HepG2 (cell line): ENCODE measurements at regions not wholly inside any gene's neighbourhood (a gene's known extent, or its start where the extent isn't known, plus 50 kb on each side); places are given as distances from the start of the nearest gene placed in this dataset.

Experiments
- ELF4 ChIP-seq: sonication (generic); formaldehyde crosslinking; IDR thresholded peaks from 2 replicates; pipeline ENCODE4 v1.5.0; 2020; ENCODE audit warnings: missing genetic modification reagents, mild to moderate bottlenecking, moderate library complexity, borderline replicate concordance
- EZH2 ChIP-seq: conservative IDR thresholded peaks from 2 replicates; pipeline ENCODE4 v1.6.1; 2012; ENCODE audit warnings: mild to moderate bottlenecking, low read depth, low read length, moderate library complexity
- MAX ChIP-seq: IDR thresholded peaks from 2 replicates; pipeline ENCODE4 v1.6.1; 2012; ENCODE audit warnings: inconsistent platforms
- NFIC ChIP-seq: IDR thresholded peaks from 2 replicates; pipeline ENCODE4 v1.6.1; 2012; ENCODE audit warnings: mild to moderate bottlenecking, low read length, inconsistent platforms
- POLR2AphosphoS5 ChIP-seq: IDR thresholded peaks from 2 replicates; pipeline ENCODE4 v1.6.1; 2012; ENCODE audit warnings: low read depth, low read length
- ZSCAN5A ChIP-seq: sonication (generic); formaldehyde crosslinking; IDR thresholded peaks from 2 replicates; pipeline ENCODE4 v1.8.0; 2022; ENCODE audit warnings: mild to moderate bottlenecking, missing genetic modification reagents, borderline replicate concordance

- TF ChIP-seq POLR2AphosphoS5 (no peak), ELF4 (CRISPR knock-in tag) (no peak), MAX (no peak), NFIC (no peak), ZSCAN5A (no peak), EZH2 (no peak)
Observed at GRCh38 chr6:96675597-96675996, 112.7 kb downstream of the FHL5 start.
